Right cardiac atrium (tissue), 5 donors: ENCODE measurements at regions not wholly inside any gene's neighbourhood (a gene's known extent, or its start where the extent isn't known, plus 50 kb on each side); places are given as distances from the start of the nearest gene placed in this dataset.

Source experiments
- ATAC-seq, 2 donors: fragments of 200-7000 bp; cut with Tn5 transposase; one replicate each; pipeline versions ENCODE4 v1.8.0 to v1.9.1; 2020; ENCODE audit warnings: moderate library complexity in 2 of 2, mild to moderate bottlenecking in 1 of 2
- DNase-seq, 3 donors: peaks; one replicate each; pipeline ENCODE4 v3.0.0-alpha.2; 2020
- H3K27ac ChIP-seq: one replicate; pipeline ENCODE4 v1.5.1; 2013; ENCODE audit warnings: mild to moderate bottlenecking, low read length, control low read depth, moderate library complexity
- H3K27me3 ChIP-seq: one replicate; pipeline ENCODE4 v1.6.1; 2013; ENCODE audit not compliant: control insufficient read depth, insufficient read depth
- H3K4me1 ChIP-seq: one replicate; pipeline ENCODE4 v1.6.1; 2013; ENCODE audit warnings: low read length; ENCODE audit not compliant: control insufficient read depth, insufficient read depth
- H3K4me3 ChIP-seq: one replicate; pipeline ENCODE4 v1.5.1; 2013; ENCODE audit warnings: low read length, control low read depth
- H3K9me3 ChIP-seq: one replicate; pipeline ENCODE4 v1.6.1; 2013; ENCODE audit warnings: low read length; ENCODE audit not compliant: control insufficient read depth
- WGBS: extraction: QIAGEN DNeasy Blood & Tissue Kit; methylation state at CpG from one replicate; pipeline ENCODE4 v1.1.7; 2013; 5-methylcytosine and 5-hydroxymethylcytosine counted together
- intact Hi-C, 4 donors: fragments of 100-400 bp; cut with DNase I; formaldehyde crosslinking; loops; one replicate each; pipeline versions ENCODE4 v1.11.0 to v1.14.0; 2022 to 2023
- donor health status: healthy with polysubstance abuse.
- donor health status: DM: no; HTN: yes; CAD: no.
- donor health status: DM: no; HTN: no; CAD: no.
- donor health status: DM: no; HTN: yes; CAD: no; lungs with severe emphysema.
- donor health status: DM: yes; HTN: yes; CAD: no.

DNA sequence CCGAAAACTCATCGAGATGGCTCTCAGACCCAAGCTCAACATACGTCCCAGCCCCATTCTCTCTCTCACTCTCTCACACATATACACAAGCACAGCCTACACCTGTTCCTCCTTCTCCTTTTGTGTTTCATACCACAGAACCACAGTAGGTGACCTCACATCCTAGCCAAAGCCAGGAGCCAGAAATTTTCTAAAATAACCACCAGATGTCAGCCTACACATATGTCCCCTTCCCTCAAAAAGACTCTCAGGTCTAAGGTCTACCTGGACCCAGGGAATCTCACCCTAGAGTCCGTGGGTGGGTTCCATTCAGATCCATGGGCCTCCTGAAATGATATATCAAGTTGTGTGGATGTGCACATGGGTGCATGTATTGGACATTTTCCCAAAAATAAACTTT, 104.2 kb upstream of the IPO5 start:
- no peak for DNase-seq
- ATAC-seq = peak in 1 of 2 donors; percentile 21
- Histone ChIP-seq H3K27ac (no peak overlapping the region), H3K4me1 (no peaks in the 10 kb centered on the region), H3K4me3 (no peak overlapping the region), H3K9me3 (no peaks in the 10 kb centered on the region), H3K27me3 (no peaks in the 10 kb centered on the region)
- WGBS = 71% methylated on average over 4 of the region's 4 CpGs
- intact Hi-C loops = no loop called here

DNA sequence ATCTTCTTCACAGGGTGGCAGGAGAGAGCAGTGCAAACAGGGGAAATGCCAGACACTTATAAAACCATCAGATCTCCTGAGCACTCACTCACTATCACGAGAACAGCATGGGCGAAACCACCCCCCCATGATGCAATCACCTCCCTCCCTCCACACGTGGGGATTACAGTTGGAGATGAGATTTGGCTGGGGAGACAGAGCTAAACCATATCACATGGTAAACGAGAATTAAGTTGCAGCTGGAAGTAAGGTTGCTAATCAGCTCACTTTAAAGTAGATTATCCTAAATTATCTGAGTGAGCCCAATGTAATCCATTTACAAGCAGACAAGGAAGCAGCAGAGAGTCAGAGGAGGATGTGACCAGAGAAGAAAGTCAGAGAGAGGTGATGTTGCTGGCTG, 102.2 kb upstream of the IPO5 start:
- no peak for DNase-seq
- Histone ChIP-seq H3K4me1 (peaks cover 2% of the 10 kb centered on the region), H3K9me3 (no peaks in the 10 kb centered on the region), H3K4me3 (no peak overlapping the region), H3K27ac (no peak overlapping the region), H3K27me3 (no peaks in the 10 kb centered on the region)
- intact Hi-C loops = loop anchor here (10.0 kb wide), 1 partner anchor 124 kb away; no protein-coding TSS in a partner anchor
- 63% methylated on average over 4 of the region's 4 CpGs for whole genome bisulfite sequencing
- ATAC-seq = no peak

DNA sequence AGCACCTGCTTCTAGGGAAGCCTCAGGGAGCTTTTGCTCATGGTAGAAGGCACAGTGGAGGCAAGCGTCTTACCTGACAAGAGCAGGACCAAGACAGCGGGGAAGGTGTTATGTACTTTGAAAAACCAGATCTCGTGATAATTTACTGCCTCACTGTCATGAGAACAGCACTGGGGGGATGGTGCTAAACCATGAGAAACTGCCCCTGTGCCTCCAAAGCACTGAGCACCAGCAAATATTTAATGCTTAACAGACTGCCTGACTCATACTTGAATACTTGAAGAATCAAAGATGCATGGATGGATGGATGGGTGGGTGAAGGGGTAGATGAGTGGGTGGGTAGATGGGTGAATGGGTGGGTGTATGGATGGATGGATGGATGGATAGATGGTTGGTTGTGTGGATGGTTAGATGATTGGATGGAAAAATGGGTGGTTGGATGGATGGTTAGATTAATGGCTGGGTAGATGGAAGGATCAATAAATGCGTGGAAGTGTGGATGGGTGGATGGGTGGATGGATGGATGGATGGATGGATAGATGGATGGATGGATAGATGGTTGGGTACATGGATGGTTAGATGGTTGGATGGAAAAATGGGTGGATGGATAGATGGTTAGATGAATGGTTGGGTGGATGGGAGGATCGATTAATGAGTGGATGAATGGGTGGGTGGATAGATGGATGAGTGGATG, 101.1 kb upstream of the IPO5 start:
- DNase-seq (no peak), ATAC-seq (no peak)
- Histone ChIP-seq H3K27ac (no peak overlapping the region), H3K4me1 (peaks cover 2% of the 10 kb centered on the region), H3K4me3 (no peak overlapping the region), H3K27me3 (no peaks in the 10 kb centered on the region), H3K9me3 (no peaks in the 10 kb centered on the region)
- WGBS = 76% methylated on average over 5 of the region's 5 CpGs
- intact Hi-C loops = loop anchor here (10.0 kb wide), 1 partner anchor 122 kb away; no protein-coding TSS in a partner anchor

DNA sequence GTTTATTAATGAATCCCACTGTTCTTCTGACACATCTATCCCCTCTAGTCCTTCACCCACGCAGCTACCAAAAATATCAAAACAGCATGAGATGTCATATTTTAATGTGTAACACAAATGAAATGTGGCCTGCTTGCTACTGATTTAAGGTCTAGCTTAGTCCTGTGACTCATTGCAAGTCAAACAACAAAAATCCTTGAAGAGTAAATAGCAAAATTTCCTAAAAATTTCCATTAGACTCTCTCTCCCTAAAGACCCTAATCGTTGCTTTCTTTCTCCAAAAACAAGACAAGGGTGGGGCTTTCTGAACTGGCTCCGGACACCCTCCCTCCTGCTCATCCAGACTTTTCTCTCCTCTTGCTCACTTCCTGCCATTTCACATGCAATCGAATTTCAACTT, 99.9 kb upstream of the IPO5 start:
- 40% methylated on average over 4 of the region's 4 CpGs for WGBS
- peaks cover 2% of the 10 kb centered on the region for H3K4me1 ChIP-seq
- H3K9me3 ChIP-seq = no peaks in the 10 kb centered on the region
- H3K27ac ChIP-seq = no peak overlapping the region
- intact Hi-C loops = loop anchor here (10.0 kb wide), 1 partner anchor 121 kb away; no protein-coding TSS in a partner anchor
- no peaks in the 10 kb centered on the region for H3K27me3 ChIP-seq
- ATAC-seq (no peak), DNase-seq (no peak)
- H3K4me3 ChIP-seq = no peak overlapping the region

DNA sequence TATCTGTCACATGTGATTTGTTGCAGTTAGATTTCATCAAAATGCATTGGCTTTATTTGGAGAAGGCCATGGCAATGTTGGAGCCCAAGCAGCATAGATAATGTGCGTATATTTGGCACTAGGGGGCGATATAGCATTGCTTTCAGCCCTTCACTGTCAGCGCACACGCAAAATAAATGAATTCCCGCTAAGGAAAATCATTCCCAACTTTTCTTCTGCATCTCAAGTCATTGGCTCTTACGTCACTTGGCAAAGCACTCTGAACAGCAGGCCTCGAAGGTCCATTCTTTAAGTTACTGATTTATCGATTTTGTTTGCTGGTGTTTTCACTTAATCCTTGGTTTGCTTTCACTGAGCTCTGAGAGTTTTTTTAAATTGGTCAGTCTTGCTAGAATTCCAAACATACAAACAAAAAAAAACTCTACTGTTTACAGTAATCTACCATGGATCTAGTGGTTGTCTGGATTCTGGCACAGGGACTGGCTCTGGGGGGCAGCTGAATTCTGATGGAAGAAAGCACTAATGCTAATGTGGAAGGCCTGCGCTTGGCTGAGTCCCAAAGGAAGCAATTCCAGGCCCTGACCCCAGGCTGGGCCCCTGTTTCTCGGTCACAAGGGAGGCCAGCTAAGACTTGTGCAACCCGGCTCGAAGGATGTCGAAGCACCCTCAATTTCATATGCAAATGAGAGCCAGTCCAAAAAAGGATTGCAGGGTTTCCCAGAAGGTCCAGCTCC, 97.7 kb upstream of the IPO5 start:
- ATAC-seq (peak; percentile 87 to 88), DNase-seq (peak; percentile 59 to 73 (median 70))
- H3K4me3 ChIP-seq = no peak overlapping the region
- H3K27me3 ChIP-seq = no peaks in the 10 kb centered on the region
- peaks cover 2% of the 10 kb centered on the region for H3K4me1 ChIP-seq
- H3K27ac ChIP-seq = peak overlapping the region; percentile 30
- 19% methylated on average over 13 of the region's 13 CpGs for WGBS
- H3K9me3 ChIP-seq = no peaks in the 10 kb centered on the region
- intact Hi-C loops = loop anchor here (10.0 kb wide), 1 partner anchor 119 kb away; no protein-coding TSS in a partner anchor

DNA sequence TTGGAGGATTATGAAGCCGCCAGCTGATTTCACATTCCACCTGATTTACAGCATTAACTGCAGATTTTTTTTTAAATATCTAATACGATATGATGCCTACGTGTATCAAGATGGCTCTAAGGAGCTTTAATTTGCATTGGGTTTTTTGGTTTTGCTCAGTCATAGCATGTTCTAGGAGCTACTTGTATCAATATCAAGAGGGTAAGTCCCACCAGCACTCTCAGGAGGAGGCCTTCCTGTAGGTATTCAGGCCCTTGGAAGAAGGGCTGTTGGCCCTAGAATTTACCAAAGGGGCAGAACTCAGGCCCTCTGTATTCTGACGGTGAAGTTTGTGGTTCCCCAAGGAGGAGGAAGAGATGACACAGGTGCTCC, 97.2 kb upstream of the IPO5 start:
- DNase-seq = no peak
- H3K4me3 ChIP-seq = no peak overlapping the region
- WGBS = 77% methylated on average over 4 of the region's 4 CpGs
- ATAC-seq = no peak
- no peaks in the 10 kb centered on the region for H3K27me3 ChIP-seq
- peaks cover 2% of the 10 kb centered on the region for H3K4me1 ChIP-seq
- H3K27ac ChIP-seq = no peak overlapping the region
- H3K9me3 ChIP-seq = no peaks in the 10 kb centered on the region
- intact Hi-C loops = loop anchor here (10.0 kb wide), 1 partner anchor 119 kb away; no protein-coding TSS in a partner anchor

DNA sequence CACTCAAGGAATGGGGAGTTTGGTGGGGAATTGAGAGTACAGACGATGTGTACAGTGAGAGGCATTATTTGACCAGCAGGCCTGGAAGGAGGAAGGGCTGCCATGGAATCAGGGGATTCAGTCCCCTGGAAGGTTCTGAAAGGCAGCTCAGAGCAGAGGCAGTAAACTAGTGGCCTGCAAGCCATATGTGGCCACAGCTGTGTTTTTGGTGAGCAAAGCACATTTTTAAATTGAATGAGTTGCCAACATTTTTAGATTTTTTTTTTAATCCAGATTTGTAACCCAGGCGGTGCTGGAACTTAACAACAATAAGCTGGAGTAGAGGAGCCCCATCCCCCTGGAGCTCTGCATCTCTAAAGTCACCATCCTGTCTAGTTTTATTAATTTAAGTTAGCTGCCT, 95.3 kb upstream of the IPO5 start:
- DNase-seq (no peak), ATAC-seq (no peak)
- Histone ChIP-seq H3K9me3 (no peaks in the 10 kb centered on the region), H3K27me3 (no peaks in the 10 kb centered on the region), H3K4me1 (peaks cover 2% of the 10 kb centered on the region), H3K4me3 (no peak overlapping the region), H3K27ac (no peak overlapping the region)
- 79% methylated on average over 2 of the region's 2 CpGs for WGBS
- intact Hi-C loops = loop anchor here (10.0 kb wide), 1 partner anchor 117 kb away; no protein-coding TSS in a partner anchor

DNA sequence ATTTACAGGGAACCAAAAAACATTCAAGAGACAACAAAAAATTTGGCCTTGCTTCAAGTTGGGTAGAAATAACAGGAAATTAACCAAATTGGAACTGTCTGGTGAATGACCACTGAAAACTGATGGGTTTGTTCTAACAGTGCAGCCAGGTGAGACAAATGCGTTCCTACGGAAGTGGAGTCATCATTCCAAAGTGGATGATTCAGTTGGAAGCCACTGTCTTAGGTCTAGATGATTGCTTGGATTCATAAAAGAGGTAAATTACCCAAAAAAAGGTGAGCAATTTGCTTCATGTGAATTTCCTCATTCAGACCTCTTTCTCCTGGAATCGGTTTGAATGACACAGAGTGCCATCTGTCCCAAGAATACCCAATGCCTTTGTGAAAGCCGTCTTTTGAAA, 87.1 kb upstream of the IPO5 start:
- Histone ChIP-seq H3K4me3 (no peak overlapping the region), H3K9me3 (no peaks in the 10 kb centered on the region), H3K27ac (no peak overlapping the region), H3K27me3 (no peaks in the 10 kb centered on the region), H3K4me1 (no peaks in the 10 kb centered on the region)
- DNase-seq (no peak), ATAC-seq (no peak)
- WGBS = 95% methylated on average over 4 of the region's 4 CpGs
- intact Hi-C loops = no loop called here

DNA sequence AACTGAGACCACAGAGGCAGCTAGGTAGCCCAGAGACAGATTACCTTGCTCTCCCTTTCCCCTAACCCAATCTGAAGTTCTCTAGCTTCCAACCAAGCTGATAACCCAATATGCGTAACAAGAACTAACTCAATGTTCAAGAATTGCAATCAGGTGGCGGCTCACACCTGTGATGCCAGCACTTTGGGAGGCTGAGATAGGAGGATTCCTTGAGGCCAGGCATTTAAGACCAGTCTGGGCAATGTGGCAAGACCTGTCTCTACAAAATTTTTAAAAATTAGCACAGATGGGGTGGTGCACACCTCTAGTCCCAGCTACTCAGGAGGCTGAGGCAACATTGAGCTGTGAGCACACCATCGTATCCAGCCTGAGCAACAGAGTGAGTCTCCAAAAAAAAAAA, 86.7 kb upstream of the IPO5 start:
- Histone ChIP-seq H3K27ac (no peak overlapping the region), H3K4me1 (no peaks in the 10 kb centered on the region), H3K9me3 (no peaks in the 10 kb centered on the region), H3K27me3 (no peaks in the 10 kb centered on the region), H3K4me3 (no peak overlapping the region)
- intact Hi-C loops = no loop called here
- 84% methylated on average over 3 of the region's 3 CpGs for WGBS
- DNase-seq = no peak
- ATAC-seq = no peak

DNA sequence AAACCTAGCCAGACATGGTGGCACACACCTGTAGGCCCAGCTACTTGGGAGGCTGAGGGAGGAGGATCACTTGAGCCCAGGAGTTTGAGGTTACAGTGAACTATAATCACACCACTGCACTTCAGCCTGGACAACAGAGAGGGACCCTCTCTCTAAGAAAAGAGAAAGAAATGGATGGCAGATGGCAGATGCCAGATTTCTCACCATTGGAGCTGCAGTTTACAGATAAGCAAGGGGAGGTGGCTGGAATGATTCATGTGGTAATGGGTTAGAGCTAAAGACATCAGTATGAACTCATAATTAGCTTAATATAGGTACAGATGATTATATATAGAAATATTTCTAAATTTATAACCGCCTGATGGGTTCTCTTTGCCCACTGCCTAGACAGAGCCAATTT, 80.1 kb upstream of the IPO5 start:
- intact Hi-C loops = no loop called here

DNA sequence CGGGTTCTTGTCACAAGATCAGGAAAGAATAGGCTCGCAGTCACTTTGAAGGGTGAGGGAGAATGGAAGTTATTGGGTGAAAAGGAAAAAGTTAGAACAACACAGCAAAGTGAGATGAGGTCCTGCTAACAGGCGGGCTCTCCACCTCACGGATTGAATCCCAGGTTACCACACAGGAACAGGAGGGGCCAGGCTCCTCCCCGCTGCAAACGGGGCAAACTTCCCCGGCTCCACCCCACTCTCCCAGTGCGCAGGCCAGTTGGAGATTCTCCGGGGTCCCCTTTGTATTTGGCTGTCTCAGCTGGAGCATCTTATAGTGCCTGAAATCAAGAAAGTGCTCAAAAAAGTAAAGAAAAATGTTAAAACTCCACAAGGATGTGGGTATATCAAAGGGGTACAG, 78.3 kb upstream of the IPO5 start:
- H3K4me3 ChIP-seq = no peak overlapping the region
- ATAC-seq = peak in 1 of 2 donors; percentile 77

More for the DNA sequence above, 80.1 kb upstream of the IPO5 start:
- Histone ChIP-seq H3K4me1 (no peaks in the 10 kb centered on the region), H3K4me3 (no peak overlapping the region), H3K27me3 (no peaks in the 10 kb centered on the region), H3K9me3 (no peaks in the 10 kb centered on the region), H3K27ac (no peak overlapping the region)
- no peak for DNase-seq
- ATAC-seq = no peak
- 86% methylated on average over 1 of the region's 1 CpG for WGBS

More for the DNA sequence above, 78.3 kb upstream of the IPO5 start:
- Histone ChIP-seq H3K9me3 (no peaks in the 10 kb centered on the region), H3K27ac (no peak overlapping the region), H3K27me3 (no peaks in the 10 kb centered on the region), H3K4me1 (no peaks in the 10 kb centered on the region)
- intact Hi-C loops = no loop called here
- DNase-seq = no peak
- WGBS = 64% methylated on average over 9 of the region's 9 CpGs
